Upper lobe of left lung (tissue), 4 donors: ENCODE measurements at regions not wholly inside any gene's neighbourhood (a gene's known extent, or its start where the extent isn't known, plus 50 kb on each side); places are given as distances from the start of the nearest gene placed in this dataset.

Experiments
- EP300 ChIP-seq, 4 donors: sonication (generic); formaldehyde crosslinking; IDR thresholded peaks; one replicate each; pipeline ENCODE4 v1.5.1; 2017; ENCODE audit warnings: antibody characterized with exemption in 4 of 4, control low read depth in 2 of 4
- POLR2A ChIP-seq, 4 donors: fragments of 450-650 bp; IDR thresholded peaks; one replicate each; pipeline ENCODE4 v1.5.1; 2016 to 2017; ENCODE audit warnings: antibody characterized with exemption in 4 of 4, mild to moderate bottlenecking in 2 of 4
- TF ChIP-seq, protein P1 (sequence below), 6 experiments: fragments of 450-650 bp in 4 of 6; fragments of 200-600 bp in 2 of 6; sonication (generic) in 2 of 6; IDR thresholded peaks; one replicate each; pipeline ENCODE4 v1.5.1; 2016 to 2019; ENCODE audit warnings: antibody characterized with exemption in 6 of 6

DNA sequence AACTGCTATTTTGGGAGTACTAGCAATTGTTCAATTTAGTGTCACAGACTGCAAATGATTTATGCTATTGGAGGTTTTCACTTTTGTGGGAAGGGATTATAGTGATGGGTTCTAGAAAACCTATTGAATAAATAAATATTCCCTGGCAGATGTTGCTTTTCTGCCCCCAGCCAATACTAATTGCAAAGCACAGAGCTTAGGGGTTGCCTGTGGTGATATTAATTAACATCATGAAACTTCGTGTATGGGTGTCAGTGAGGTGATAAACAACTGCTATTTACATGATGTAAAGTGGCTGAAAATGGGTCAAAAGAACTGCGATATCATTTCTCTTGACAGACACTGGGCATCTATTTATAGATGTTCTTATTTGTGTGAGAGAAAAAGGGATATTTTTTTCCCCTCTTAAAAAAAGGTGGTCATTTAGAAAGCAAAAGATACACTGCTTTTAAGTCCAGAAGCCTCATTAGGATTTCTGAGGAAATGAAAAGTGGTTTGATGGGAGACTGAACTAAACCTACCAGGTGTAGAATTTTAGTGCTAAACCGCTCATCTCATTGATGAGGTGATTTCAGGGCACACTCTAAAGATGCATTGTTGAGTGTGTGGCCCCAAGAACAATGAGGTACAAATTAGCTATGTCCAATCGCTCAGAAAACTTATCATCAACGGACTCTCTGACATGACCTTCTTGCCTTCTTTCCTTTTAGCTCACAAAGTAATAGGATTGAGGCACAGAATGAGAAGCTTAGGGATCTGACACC lies 116.7 kb upstream of the CHST9 start:
- TF ChIP-seq POLR2A (IDR thresholded peaks at IDR 0.05): no peak
- TF ChIP-seq, protein P1, sequence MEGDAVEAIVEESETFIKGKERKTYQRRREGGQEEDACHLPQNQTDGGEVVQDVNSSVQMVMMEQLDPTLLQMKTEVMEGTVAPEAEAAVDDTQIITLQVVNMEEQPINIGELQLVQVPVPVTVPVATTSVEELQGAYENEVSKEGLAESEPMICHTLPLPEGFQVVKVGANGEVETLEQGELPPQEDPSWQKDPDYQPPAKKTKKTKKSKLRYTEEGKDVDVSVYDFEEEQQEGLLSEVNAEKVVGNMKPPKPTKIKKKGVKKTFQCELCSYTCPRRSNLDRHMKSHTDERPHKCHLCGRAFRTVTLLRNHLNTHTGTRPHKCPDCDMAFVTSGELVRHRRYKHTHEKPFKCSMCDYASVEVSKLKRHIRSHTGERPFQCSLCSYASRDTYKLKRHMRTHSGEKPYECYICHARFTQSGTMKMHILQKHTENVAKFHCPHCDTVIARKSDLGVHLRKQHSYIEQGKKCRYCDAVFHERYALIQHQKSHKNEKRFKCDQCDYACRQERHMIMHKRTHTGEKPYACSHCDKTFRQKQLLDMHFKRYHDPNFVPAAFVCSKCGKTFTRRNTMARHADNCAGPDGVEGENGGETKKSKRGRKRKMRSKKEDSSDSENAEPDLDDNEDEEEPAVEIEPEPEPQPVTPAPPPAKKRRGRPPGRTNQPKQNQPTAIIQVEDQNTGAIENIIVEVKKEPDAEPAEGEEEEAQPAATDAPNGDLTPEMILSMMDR (IDR thresholded peaks at IDR 0.05): no peak
- TF ChIP-seq EP300 (IDR thresholded peaks at IDR 0.05): no peak
